NCI-H526 treated with DMSO at 0.1 percent for 48 hours (cell line): ENCODE measurements at regions not wholly inside any gene's neighbourhood (a gene's known extent, or its start where the extent isn't known, plus 50 kb on each side); places are given as distances from the start of the nearest gene placed in this dataset.
"Not testable (repeated sequence)": the region's sequence is repeated elsewhere in the genome, so short reads cannot be mapped to it uniquely, and the experiment has no call there.

Experiments used
- DNase-seq: peaks from one replicate; lab custom pipeline; 2025; lab: John Stamatoyannopoulos, UW

DNA sequence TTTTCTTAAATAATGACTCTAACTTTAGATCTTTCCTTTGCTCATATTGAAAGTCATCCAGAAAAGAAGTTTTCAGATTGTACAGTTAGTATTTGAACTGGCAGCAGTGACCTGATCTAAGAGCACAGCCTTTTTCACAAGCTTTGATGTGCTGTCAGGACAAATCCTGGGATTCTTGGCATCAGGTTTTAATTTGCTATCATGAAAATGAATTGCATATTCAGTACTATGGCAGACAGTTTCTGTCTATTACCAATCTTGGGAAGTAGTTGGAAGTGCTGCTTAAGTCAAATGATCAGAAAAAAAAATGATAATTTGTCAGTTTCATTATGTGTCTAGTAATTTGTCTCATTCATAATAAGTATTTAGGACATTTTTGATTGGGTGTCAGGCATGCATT lies 925.6 kb upstream of the ARRDC3 start:
- no peak for DNase-seq

- not testable (repeated sequence) for DNase-seq
These were observed 919.2 kb upstream of the ARRDC3 start for GRCh38 chr5:92302356-92302755.

GRCh38 chr5:92283521-92283920 lies 900.4 kb upstream of the ARRDC3 start:
- no peak for DNase-seq

DNA sequence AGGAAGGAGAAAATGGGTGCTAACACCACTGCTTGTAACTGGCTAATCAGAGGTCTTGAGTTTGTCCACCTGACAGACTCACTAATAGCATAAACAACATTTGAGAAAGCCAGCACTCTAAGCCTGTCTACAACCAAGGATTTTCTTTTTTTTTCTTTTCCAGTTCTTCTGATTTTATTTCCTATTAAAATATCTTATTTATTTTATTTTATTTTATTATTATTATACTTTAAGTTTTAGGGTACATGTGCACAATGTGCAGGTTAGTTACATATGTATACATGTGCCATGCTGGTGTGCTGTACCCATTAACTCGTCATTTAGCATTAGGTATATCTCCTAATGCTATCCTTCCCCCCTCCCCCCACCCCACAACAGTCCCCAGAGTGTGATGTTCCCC lies 888.6 kb upstream of the ARRDC3 start:
- DNase-seq: not testable (repeated sequence)

- no peak for DNase-seq
These were observed 885.2 kb upstream of the ARRDC3 start for GRCh38 chr5:92268343-92268742.

DNA sequence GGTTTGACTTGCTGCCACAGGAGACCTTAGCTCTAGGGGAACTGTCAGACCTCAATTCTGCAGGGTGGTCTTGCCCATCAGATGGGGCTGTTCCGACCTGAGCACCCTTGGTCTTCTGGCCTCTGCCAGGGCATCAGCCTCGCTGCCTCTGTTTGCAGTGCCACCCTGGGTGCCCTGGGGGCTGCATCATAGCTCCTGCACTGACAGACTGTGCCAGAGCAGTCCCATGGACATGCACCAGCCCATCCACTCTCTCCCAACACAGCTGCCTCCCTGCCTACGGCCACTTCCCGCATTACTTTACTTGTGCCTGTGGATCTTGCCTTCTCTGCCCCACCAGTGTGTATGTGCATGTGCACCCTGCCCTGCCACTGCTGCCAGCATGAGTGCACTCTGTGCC lies 884.7 kb upstream of the ARRDC3 start:
- DNase-seq: no peak

DNA sequence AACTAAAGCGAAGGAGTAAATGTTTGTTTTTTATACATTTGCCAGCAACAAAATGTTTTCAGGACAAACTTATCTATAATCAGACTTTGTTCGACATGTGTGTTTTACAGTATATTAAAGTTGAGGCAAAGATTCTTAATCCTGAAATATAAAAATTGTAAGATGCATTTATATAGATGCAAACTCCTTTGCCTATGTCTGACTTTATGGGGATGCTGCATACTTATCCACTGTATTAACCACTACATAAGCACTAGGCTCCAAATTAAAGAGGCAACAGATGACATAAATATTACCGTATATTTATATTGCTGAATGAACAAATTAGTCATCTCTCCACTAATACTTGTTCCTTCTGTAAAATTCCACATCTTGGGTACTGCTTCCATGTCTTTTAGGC lies 882.7 kb upstream of the ARRDC3 start:
- no peak for DNase-seq

- DNase-seq: not testable (repeated sequence)
These were observed 872.5 kb upstream of the ARRDC3 start for GRCh38 chr5:92255605-92256004.

GRCh38 chr5:92248518-92248917 lies 865.4 kb upstream of the ARRDC3 start:
- DNase-seq: no peak

DNA sequence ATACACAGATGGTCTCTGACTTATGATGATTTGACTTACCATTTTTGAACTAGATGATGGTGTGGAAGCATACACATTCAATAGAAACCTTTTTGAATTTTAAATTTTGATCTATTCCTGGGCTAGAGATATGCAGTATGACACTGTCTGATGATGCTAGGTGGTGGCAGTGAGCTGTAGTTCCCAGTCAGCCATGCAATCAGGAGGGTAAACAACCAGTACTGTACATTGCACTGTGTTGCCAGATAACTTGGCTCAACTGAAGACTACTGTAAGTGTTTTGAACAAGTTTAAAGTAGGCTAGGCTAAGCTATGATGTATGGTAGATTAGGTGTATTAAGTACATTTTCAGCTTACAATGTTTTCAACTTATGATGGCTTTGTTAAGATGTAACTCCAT lies 859.1 kb upstream of the ARRDC3 start:
- DNase-seq: no peak

GRCh38 chr5:92237896-92238295 lies 854.8 kb upstream of the ARRDC3 start:
- DNase-seq: no peak

- DNase-seq: no peak
These were observed 839.3 kb upstream of the ARRDC3 start for GRCh38 chr5:92222449-92222848.

DNA sequence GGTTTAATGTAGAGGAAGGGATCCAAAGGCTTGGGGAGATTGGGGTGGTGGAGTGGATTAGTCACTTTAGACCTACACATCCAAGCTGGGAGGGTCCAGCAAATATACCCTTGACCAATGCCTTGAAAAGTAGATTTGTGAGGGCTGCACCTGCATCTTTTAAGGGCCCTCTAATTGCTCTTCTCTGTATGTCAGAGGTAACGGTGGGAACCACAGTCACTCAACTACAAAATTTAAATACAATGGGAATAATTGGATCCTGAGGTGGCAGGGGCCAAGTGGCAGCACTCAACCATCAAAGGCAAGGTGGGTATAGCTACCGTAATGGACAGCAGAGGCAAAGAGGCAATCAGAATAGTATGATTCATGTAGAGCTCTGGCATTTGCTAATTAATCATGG lies 833.7 kb upstream of the ARRDC3 start:
- not testable (repeated sequence) for DNase-seq

- no peak for DNase-seq
These were observed 832.0 kb upstream of the ARRDC3 start for GRCh38 chr5:92215116-92215515.

- no peak for DNase-seq
These were observed 825.1 kb upstream of the ARRDC3 start for GRCh38 chr5:92208265-92208664.

DNA sequence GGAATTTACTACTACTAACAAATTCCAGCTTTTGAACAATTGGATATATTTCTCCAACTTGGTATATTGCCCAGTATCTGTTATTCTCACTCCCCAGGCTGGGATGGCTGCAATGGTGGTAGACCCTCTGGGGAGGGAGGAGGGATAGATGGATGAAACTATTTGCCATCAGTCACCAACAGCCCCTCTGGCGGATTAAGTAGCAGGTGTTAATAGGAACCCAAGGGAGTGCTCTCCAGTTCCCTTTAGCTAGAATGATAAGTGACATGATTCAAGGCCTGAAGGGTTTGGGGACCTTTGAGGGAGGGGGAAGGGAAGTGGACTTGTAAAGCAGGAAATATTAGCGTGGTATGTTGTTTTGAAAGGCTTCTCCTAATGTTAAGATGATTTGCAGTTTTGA lies 824.0 kb upstream of the ARRDC3 start:
- no peak for DNase-seq

GRCh38 chr5:92206681-92207080 lies 823.6 kb upstream of the ARRDC3 start:
- DNase-seq: no peak

DNA sequence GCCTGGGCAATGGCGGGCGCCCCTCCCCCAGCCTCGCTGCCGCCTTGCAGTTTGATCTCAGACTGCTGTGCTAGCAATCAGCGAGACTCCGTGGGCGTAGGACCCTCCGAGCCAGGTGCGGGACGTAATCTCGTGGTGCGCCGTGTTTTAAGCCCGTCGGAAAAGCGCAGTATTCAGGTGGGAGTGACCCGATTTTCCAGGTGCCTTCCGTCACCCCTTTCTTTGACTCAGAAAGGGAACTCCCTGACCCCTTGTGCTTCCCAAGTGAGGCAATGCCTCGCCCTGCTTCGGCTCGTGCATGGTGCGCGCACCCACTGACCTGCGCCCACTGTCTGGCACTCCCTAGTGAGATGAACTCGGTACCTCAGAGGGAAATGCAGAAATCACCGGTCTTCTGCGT lies 815.9 kb upstream of the ARRDC3 start:
- DNase-seq: not testable (repeated sequence)

DNA sequence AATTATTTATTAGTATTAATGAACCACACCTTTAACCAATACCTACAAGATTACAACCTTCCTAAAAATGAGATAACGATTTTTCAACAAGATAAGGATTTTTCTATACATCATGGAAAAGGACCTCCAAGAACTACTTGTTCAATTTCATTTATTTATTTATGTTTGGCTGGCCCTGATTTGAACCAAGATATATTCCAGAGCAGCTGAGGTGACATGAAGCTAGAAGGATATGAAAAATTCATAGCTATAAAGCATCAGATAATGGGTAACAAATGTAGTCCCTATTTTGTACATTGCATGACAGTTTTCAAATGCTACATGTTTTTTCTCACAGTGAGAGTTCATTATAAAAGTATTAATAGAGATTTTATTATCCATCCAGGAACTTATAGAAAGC lies 798.5 kb upstream of the ARRDC3 start:
- no peak for DNase-seq

- DNase-seq: no peak
These were observed 797.3 kb upstream of the ARRDC3 start for GRCh38 chr5:92180391-92180790.

DNA sequence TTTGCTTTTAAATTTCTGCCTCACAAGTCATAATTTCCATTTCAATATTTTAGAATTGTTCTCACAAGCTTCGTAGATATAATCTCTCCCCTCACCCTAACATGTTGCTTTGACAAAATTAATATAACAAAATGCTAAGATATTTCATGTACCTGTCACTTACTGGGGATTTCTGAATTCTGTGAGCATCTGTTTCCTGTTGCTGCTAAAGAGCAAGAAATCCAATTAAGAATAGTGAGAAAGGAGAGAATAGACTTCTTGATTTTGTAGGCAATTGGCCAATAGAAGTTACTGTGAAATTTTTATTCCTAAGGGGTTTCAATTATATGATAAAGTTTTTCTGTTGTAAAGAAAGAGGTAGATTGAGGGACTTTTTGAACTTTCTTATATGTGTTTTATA lies 796.5 kb upstream of the ARRDC3 start:
- DNase-seq: no peak

- DNase-seq: no peak
These were observed 794.9 kb upstream of the ARRDC3 start for GRCh38 chr5:92177926-92178487.

DNA sequence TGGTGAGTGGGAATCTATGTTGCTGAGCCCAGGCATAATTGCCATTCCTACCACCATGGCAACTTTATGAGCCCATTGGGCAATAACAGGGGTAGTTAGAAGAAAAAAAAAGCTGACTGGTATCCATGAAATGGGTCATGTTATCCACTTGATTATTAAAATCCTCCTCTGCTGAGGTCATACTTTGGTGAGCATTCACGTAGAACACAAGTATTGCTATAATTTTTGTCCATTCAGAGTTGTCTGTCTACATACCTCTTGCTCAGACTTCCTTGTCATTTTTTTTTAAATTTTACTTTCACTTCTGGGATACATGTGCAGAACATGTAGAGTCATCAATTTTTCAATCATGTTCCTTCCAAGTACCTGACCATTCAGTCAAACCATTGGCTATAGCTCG lies 780.8 kb upstream of the ARRDC3 start:
- DNase-seq: no peak

GRCh38 chr5:92147798-92148197 lies 764.7 kb upstream of the ARRDC3 start:
- no peak for DNase-seq

GRCh38 chr5:92147266-92147665 lies 764.1 kb upstream of the ARRDC3 start:
- DNase-seq: no peak
